HepG2 (cell line): ENCODE measurements at regions not wholly inside any gene's neighbourhood (a gene's known extent, or its start where the extent isn't known, plus 50 kb on each side); places are given as distances from the start of the nearest gene placed in this dataset.

Experiments used
- CTCF ChIP-seq: sonication (generic); formaldehyde crosslinking; IDR thresholded peaks from 2 replicates; pipeline ENCODE4 v1.5.0; 2020; ENCODE audit warnings: mild to moderate bottlenecking, missing genetic modification reagents, moderate library complexity
- EZH2 ChIP-seq: conservative IDR thresholded peaks from 2 replicates; pipeline ENCODE4 v1.6.1; 2012; ENCODE audit warnings: mild to moderate bottlenecking, low read depth, low read length, moderate library complexity
- NAIF1 ChIP-seq: sonication (generic); formaldehyde crosslinking; IDR thresholded peaks from 2 replicates; pipeline ENCODE4 v1.5.0; 2020; ENCODE audit warnings: mild to moderate bottlenecking, missing genetic modification reagents, borderline replicate concordance
- POLR2A ChIP-seq, 2 experiments: IDR thresholded peaks; 2 replicates each; pipeline ENCODE4 v1.6.1; 2011; ENCODE audit warnings: low read depth in 2 of 2, low read length in 2 of 2, mild to moderate bottlenecking in 1 of 2, moderate library complexity in 1 of 2; ENCODE audit not compliant: insufficient read depth in 1 of 2
- POLR2AphosphoS5 ChIP-seq: IDR thresholded peaks from 2 replicates; pipeline ENCODE4 v1.6.1; 2012; ENCODE audit warnings: low read depth, low read length
- YY1 ChIP-seq: IDR thresholded peaks from 2 replicates; pipeline ENCODE4 v1.6.1; 2011; ENCODE audit warnings: low read length, low read depth, moderate library complexity, mild to moderate bottlenecking; ENCODE audit not compliant: insufficient read depth, insufficient replicate concordance
- ZBTB7A ChIP-seq: sonication (generic); formaldehyde crosslinking; IDR thresholded peaks from 2 replicates; pipeline ENCODE4 v1.8.0; 2022; ENCODE audit warnings: mild to moderate bottlenecking, missing genetic modification reagents
- ZKSCAN8 ChIP-seq: IDR thresholded peaks from 2 replicates; pipeline ENCODE4 v1.6.1; 2016; ENCODE audit warnings: borderline replicate concordance, missing genetic modification reagents, missing compliant biosample characterization
- TF ChIP-seq, protein P1 (sequence below): sonication (generic); formaldehyde crosslinking; IDR thresholded peaks from 2 replicates; pipeline ENCODE4 v1.8.1; 2022; ENCODE audit warnings: mild to moderate bottlenecking, missing genetic modification reagents

GRCh38 chr1:88357729-88358128 lies 326.3 kb upstream of the PKN2 start:
- TF ChIP-seq POLR2AphosphoS5: no peak
- TF ChIP-seq CTCF (CRISPR knock-in tag): no peak
- TF ChIP-seq YY1: no peak
- no peak for TF ChIP-seq ZBTB7A (CRISPR knock-in tag)
- TF ChIP-seq, protein P1, sequence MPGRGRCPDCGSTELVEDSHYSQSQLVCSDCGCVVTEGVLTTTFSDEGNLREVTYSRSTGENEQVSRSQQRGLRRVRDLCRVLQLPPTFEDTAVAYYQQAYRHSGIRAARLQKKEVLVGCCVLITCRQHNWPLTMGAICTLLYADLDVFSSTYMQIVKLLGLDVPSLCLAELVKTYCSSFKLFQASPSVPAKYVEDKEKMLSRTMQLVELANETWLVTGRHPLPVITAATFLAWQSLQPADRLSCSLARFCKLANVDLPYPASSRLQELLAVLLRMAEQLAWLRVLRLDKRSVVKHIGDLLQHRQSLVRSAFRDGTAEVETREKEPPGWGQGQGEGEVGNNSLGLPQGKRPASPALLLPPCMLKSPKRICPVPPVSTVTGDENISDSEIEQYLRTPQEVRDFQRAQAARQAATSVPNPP (CRISPR knock-in tag): no peak
- TF ChIP-seq ZKSCAN8: no peak
- no peak for TF ChIP-seq POLR2A (IDR thresholded peaks at IDR 0.05; ENCODE audit: insufficient read depth in 1 of 2, low read depth in 2 of 2, low read length in 2 of 2)
- TF ChIP-seq NAIF1 (CRISPR knock-in tag): no peak
- TF ChIP-seq EZH2: no peak
